Loucy (cell line): ENCODE measurements at regions not wholly inside any gene's neighbourhood (a gene's known extent, or its start where the extent isn't known, plus 50 kb on each side); places are given as distances from the start of the nearest gene placed in this dataset.
"Not testable (repeated sequence)": the region's sequence is repeated elsewhere in the genome, so short reads cannot be mapped to it uniquely, and the experiment has no call there.

Experiments used
- CTCF ChIP-seq: fragments of 200-600 bp; sonication (generic); conservative IDR thresholded peaks from 2 replicates; pipeline ENCODE4 v1.5.1; 2014; ENCODE audit warnings: mild to moderate bottlenecking, antibody characterized with exemption, low read length
- EZH2phosphoT487 ChIP-seq: fragments of 200-600 bp; IDR thresholded peaks from 2 replicates; pipeline ENCODE4 v1.6.1; 2018; ENCODE audit warnings: antibody characterized with exemption, mild to moderate bottlenecking, moderate library complexity, borderline replicate concordance

DNA sequence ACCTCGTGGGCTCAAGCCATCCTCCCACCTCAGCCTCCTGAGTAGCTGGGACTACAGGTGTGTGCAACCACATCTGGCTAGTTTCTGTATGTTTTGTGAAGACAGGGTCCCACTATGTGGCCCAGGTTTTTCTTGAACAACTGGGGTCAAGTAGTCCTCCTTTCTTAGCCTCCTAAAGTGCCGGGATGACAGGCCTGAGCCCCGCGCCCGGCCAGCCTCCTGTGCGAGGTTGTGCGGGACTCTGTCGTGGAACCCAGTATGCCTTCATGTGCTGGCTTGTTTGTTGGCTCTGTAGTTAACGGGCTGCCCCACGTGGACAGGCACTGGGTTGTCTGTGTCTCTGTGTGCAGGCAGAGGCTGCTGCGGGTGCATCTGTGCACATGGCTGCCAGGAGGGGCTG, 238.7 kb upstream of the FRG2C start:
- TF ChIP-seq CTCF, EZH2phosphoT487: not testable (repeated sequence)
